NCI-H526 (cell line): ENCODE measurements at regions not wholly inside any gene's neighbourhood (a gene's known extent, or its start where the extent isn't known, plus 50 kb on each side); places are given as distances from the start of the nearest gene placed in this dataset.

Source experiments
- DNase-seq, 2 experiments: peaks; one replicate each; lab custom pipeline; 2025; lab: John Stamatoyannopoulos, UW

DNA sequence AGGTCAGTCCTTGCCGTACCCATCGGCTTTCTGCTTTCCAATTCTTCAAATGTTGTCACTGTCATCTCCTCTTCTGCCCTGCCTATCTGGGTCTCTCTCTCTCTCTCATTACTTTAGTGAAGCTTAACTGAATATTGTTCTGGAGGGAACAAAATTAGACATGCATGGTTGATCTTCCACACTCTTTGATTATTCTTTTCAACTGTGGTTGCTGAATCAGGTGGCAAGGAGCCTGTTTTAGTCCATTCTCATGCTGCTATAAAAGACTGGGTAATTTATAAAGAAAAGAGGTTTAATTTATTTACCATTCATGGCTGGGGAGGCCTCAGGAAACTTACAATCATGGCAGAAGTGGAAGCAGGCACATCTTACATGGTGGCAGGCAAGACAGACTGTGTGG, 157.9 kb downstream of the ARL4C start:
- no peak for DNase-seq

DNA sequence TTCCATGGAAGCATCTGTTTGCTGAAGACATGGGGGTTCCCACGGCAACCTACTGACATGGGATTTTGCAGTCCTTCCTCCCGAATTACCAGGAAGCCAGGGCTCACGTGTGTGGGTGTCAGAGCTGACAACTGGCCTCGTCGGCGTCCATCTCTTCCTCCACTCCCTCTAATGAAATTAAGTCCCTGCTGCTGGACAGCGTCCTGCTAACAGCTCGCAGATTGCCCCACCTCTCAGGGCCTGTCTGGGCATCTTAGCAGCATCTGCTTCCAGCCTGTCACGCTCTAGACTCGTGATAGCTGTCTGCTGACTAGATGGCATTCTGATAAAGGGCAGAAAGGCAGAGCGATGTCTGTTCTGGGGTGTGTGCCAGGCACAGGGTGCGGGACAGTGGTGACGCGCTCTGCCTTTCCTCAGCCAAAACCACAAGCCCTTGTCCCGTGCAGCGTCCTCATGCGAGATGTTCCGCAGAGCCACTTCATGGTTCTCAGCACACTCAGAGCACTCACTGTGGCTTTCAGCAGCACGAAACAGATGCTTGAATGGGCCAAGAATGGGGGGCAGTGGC, 161.1 kb downstream of the ARL4C start:
- no peak for DNase-seq

GRCh38 chr2:234334756-234335155, 162.1 kb downstream of the ARL4C start:
- no peak for DNase-seq

- DNase-seq = no peak
These were observed 162.7 kb downstream of the ARL4C start for GRCh38 chr2:234334151-234334550.

DNA sequence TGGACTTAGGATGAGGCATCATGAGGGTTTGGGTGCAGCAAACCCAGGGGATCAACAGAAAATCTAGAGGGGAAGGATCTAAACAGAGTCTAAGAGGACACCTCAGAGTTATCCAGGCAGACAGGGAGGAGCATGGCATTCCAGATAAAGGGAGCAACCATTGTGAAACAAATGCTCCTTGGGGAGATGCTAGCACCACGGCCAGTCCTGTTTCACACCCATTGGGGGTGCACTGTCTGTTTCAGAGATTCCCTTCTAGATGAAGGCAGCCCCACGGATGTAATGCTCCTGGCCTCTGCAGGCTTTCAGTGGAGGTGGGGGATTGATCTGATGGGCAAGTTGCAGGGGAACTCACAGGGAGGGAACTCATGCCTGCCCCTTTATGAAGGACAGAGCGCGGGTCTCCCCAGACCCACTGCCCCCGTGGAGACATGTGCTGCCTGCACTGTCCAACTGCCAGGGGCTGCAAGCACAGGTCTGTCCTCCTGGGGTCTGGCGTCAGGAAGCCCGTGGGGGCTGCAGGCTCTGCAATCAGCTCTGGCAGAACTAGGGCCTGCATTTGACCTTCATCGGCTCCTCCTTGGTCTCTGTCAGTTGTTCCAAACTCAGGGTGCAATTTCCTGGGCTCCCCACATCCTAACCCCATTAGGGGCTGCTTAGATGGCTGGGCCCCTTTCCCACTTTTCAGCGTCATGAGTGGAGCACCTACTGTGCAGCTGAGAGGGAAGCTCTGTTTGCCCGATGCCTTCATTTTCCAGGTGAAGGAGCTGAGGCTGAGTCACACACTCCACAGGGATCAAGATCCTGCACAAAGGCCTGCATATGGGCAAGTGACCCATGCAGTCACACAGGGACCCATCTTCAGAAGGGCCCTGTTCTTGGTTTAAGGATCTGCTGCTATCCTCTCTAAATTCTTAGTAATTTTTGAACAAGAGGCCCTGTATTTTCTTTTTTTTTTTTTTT, 163.4 kb downstream of the ARL4C start:
- DNase-seq = no peak

DNA sequence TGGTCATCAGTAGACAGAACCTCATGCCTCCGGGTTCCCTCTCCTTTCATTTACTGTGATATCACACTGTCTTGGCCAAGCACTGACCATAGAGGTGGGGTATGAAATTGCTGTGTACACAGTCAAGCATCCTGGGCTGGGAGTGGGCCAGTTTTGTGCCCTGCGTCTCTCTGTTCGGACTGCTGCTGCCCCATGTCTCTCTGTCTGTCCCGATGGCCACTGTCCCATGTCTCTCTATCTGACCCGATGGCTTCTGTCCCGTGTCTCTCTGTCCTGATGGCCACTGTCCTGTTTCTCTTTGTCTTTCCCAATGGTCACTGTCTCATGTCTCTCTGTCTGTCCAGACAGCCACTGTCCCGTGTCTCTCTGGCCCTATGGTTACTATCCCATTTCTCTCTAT, 164.9 kb downstream of the ARL4C start:
- DNase-seq = no peak

GRCh38 chr2:234331566-234331965, 165.3 kb downstream of the ARL4C start:
- DNase-seq = no peak

- no peak for DNase-seq
These were observed 166.0 kb downstream of the ARL4C start for GRCh38 chr2:234330902-234331301.

GRCh38 chr2:234329202-234329960, 167.5 kb downstream of the ARL4C start:
- DNase-seq = no peak

- DNase-seq = no peak
These were observed 168.4 kb downstream of the ARL4C start for GRCh38 chr2:234328444-234328990.

DNA sequence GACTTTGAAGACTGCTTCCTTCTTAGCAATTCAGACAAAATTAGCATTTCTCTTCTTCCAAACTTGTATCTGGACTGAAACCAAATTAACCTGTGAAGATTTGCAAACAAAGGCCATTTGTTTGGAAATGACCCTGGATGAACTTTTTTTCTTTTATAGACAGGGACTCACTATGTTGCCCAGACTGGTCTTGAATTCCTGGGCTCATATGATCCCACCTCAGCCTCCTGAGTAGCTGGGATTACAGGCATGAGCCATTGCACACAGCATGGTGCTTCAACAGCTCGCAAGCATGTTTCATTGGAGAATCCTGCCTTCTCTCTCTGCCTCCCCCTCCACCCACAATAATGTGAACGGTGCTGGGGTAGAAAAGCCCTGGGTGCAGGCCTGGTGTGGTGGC, 170.2 kb downstream of the ARL4C start:
- DNase-seq = no peak

- DNase-seq = no peak
These were observed 172.8 kb downstream of the ARL4C start for GRCh38 chr2:234324116-234324515.

DNA sequence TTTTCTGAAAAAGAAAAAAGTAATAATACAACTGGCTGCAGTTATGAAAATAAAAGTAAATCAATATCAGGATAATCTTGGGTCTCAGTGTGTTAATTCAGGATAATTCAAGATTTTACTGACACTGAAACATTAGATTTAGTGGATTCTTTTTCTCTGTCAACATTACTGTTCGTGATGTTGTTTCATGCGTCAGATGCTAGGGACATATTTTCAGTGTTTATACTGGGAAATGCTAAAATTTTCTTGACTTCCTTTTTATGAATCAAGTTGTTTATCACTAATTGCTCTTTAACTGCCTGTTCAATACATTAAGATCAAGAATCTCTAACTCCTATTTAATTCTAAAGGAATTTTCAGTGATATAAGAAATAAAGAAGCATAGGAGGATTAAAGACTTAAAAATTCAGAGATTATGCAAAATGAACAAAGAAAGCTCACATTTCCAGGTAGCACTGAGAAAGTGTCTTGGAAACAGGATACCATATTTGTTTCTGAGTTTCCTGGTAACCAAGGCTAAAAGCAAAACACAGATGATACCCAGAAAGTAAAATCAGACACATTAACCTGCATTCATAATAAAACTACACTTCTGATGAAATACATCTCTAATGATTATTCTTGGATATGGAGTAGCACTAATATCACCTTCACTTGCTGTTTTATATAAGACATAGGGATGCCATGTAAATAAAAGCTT, 174.0 kb downstream of the ARL4C start:
- no peak for DNase-seq

- DNase-seq = no peak
These were observed 176.8 kb downstream of the ARL4C start for GRCh38 chr2:234320066-234320465.

GRCh38 chr2:234318361-234318760, 178.5 kb downstream of the ARL4C start:
- no peak for DNase-seq

GRCh38 chr2:234313558-234313957, 183.3 kb downstream of the ARL4C start:
- no peak for DNase-seq

DNA sequence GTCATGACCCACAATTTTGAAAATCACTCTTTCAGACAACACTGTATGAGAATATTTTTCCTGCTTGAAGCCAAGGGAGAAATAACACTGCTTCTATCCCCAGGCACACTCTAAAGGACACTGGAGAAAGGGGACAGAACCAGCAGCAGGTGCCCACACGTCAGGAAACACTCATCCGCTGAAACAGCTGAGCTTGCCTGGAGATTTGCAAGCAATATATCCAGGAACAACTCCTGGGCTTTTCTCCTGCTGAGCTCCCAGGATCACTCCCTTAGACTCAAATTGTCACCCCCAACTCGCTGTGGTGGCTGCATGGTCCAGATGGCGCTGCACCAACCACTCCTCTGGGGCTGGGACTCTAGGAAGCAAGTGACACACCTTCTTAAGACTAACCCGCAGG, 186.7 kb downstream of the ARL4C start:
- DNase-seq = no peak

DNA sequence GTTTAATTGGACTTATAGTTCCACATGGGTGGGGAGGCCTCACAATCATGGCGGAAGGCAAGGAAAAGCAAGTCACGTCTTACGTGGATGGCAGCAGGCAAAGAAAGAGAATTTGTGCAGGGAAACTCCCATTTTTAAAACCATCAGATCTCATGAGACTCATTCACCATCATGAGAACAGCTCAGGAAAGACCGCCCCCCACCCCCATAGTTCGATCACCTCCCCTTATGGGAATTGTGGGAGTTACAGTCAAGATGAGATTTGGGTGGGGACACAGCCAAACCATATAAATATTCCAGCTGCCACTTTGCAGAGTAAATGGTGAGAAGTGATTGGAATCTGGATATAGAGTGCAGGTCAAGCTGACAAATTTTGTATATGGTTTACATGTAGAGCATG, 187.4 kb downstream of the ARL4C start:
- DNase-seq = no peak

DNA sequence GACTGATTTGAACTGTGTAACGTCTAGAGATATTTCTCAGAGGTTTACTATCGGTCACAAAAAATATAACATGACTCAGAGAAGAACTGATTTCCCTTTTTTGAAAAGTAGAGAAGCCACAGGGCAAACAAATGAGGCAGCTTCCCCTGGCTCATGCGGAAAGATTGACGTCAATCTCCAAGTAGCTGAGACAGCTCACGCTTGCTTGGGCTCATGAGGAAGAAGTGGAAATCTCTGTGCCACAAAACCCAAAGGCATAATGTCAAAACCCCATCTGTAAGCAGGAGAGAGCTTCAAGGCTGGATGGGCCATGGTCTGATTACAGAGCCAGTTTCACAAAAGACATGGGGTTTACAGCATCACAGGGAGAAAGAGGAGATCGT, 188.1 kb downstream of the ARL4C start:
- no peak for DNase-seq

GRCh38 chr2:234308073-234308812, 188.6 kb downstream of the ARL4C start:
- no peak for DNase-seq

- DNase-seq = no peak
These were observed 189.4 kb downstream of the ARL4C start for GRCh38 chr2:234307322-234307961.
